ENCODE measurements at regions not wholly inside any gene's neighbourhood (a gene's known extent, or its start where the extent isn't known, plus 50 kb on each side); places are given as distances from the start of the nearest gene placed in this dataset.
A peak's percentile ranks its signal among the peaks of the same experiment; 100 is the strongest.
"Not testable (repeated sequence)": the region's sequence is repeated elsewhere in the genome, so short reads cannot be mapped to it uniquely, and the experiment has no call there.

GRCh38 chrX:13389501-13389900, 69.6 kb upstream of the ATXN3L start:
- intact Hi-C loops (cut with DNase I), result no loop called here
- no peak for DNase-seq

GRCh38 chrX:13387666-13388494, 68.0 kb upstream of the ATXN3L start:
- DNase-seq, result no peak
- intact Hi-C loops (cut with DNase I), result no loop called here

GRCh38 chrX:13386636-13387035, 66.8 kb upstream of the ATXN3L start:
- intact Hi-C loops (cut with DNase I), result no loop called here
- DNase-seq, result no peak

GRCh38 chrX:13386092-13386491, 66.2 kb upstream of the ATXN3L start:
- intact Hi-C loops (cut with DNase I), result no loop called here
- DNase-seq, result no peak

- intact Hi-C loops (cut with DNase I), result no loop called here
- DNase-seq, result no peak
Observed at GRCh38 chrX:13383907-13384306, 64.1 kb upstream of the ATXN3L start.

GRCh38 chrX:13381514-13381913, 61.7 kb upstream of the ATXN3L start:
- DNase-seq, result no peak
- intact Hi-C loops (cut with DNase I), result no loop called here

- intact Hi-C loops (cut with DNase I), result no loop called here
- no peak for DNase-seq
Observed at GRCh38 chrX:13380211-13380610, 60.4 kb upstream of the ATXN3L start.

GRCh38 chrX:13378562-13379518, 59.0 kb upstream of the ATXN3L start:
- peak in 3 of 10 donors; percentile 34 to 85 (median 76) for DNase-seq
- intact Hi-C loops (cut with DNase I), result not testable (repeated sequence)

- DNase-seq, result no peak
- intact Hi-C loops (cut with DNase I), result no loop called here
Observed at GRCh38 chrX:13377550-13377934, 57.7 kb upstream of the ATXN3L start.

- DNase-seq, result no peak
Observed at GRCh38 chrX:13376857-13377549, 57.1 kb upstream of the ATXN3L start.

GRCh38 chrX:13375596-13375995, 55.7 kb upstream of the ATXN3L start:
- intact Hi-C loops (cut with DNase I); DNase-seq: not testable (repeated sequence)

More at GRCh38 chrX:13376857-13377549, 57.1 kb upstream of the ATXN3L start:
- intact Hi-C loops (cut with DNase I), result no loop called here

- intact Hi-C loops (cut with DNase I), result no loop called here
- DNase-seq, result no peak
Observed at GRCh38 chrX:13374364-13374763, 54.5 kb upstream of the ATXN3L start.

- intact Hi-C loops (cut with DNase I), result no loop called here
- DNase-seq, result no peak
Observed at GRCh38 chrX:13373431-13374187, 53.8 kb upstream of the ATXN3L start.

- intact Hi-C loops (cut with DNase I), result no loop called here
- DNase-seq, result no peak
Observed at GRCh38 chrX:13373027-13373426, 53.2 kb upstream of the ATXN3L start.

GRCh38 chrX:13372203-13372980, 52.5 kb upstream of the ATXN3L start:
- DNase-seq, result no peak
- intact Hi-C loops (cut with DNase I), result no loop called here

- no peak for DNase-seq
- intact Hi-C loops (cut with DNase I), result no loop called here
Observed at GRCh38 chrX:13371186-13371585, 51.3 kb upstream of the ATXN3L start.

- DNase-seq, result no peak
- intact Hi-C loops (cut with DNase I), result no loop called here
Observed at GRCh38 chrX:13370713-13371112, 50.9 kb upstream of the ATXN3L start.
